HEK293 (cell line): ENCODE measurements at regions not wholly inside any gene's neighbourhood (a gene's known extent, or its start where the extent isn't known, plus 50 kb on each side); places are given as distances from the start of the nearest gene placed in this dataset.

Experiments
- CTCF ChIP-seq: fragments of 450-650 bp; formaldehyde crosslinking; IDR thresholded peaks from 2 replicates; pipeline ENCODE4 v1.5.1; 2016; ENCODE audit warnings: missing biosample characterization, missing genetic modification characterization
- FEZF1 ChIP-seq: fragments of 450-650 bp; formaldehyde crosslinking; IDR thresholded peaks from 2 replicates; pipeline ENCODE4 v1.5.1; 2016; ENCODE audit warnings: missing biosample characterization, missing genetic modification characterization
- GLI4 ChIP-seq: fragments of 450-650 bp; formaldehyde crosslinking; IDR thresholded peaks from 2 replicates; pipeline ENCODE4 v1.5.1; 2016; ENCODE audit warnings: missing biosample characterization, missing genetic modification characterization
- ZNF138 ChIP-seq: fragments of 450-650 bp; formaldehyde crosslinking; IDR thresholded peaks from 2 replicates; pipeline ENCODE4 v1.5.1; 2016; ENCODE audit warnings: missing biosample characterization, missing genetic modification characterization, borderline replicate concordance
- ZNF24 ChIP-seq: fragments of 450-650 bp; formaldehyde crosslinking; IDR thresholded peaks from 2 replicates; pipeline ENCODE4 v1.5.1; 2016; ENCODE audit warnings: missing biosample characterization, missing genetic modification characterization
- ZNF266 ChIP-seq: fragments of 450-650 bp; formaldehyde crosslinking; IDR thresholded peaks from 2 replicates; pipeline ENCODE4 v1.5.1; 2016; ENCODE audit warnings: missing biosample characterization, missing genetic modification characterization, low read depth
- ZNF354C ChIP-seq: fragments of 450-650 bp; formaldehyde crosslinking; IDR thresholded peaks from 2 replicates; pipeline ENCODE4 v1.5.1; 2016; ENCODE audit warnings: missing biosample characterization, missing genetic modification characterization, low read depth, borderline replicate concordance
- ZNF423 ChIP-seq: fragments of 450-650 bp; formaldehyde crosslinking; IDR thresholded peaks from 2 replicates; pipeline ENCODE4 v1.5.1; 2016; ENCODE audit warnings: missing biosample characterization, missing genetic modification characterization
- ZNF513 ChIP-seq: fragments of 450-650 bp; IDR thresholded peaks from 2 replicates; pipeline ENCODE4 v1.5.1; 2018; ENCODE audit warnings: missing biosample characterization, missing genetic modification characterization
- ZNF596 ChIP-seq: fragments of 450-650 bp; IDR thresholded peaks from 2 replicates; pipeline ENCODE4 v1.5.0; 2018; ENCODE audit warnings: missing biosample characterization, mild to moderate bottlenecking, missing genetic modification characterization, moderate library complexity

- TF ChIP-seq ZNF354C (tag by site-specific recombination): no peak
- TF ChIP-seq ZNF266 (tag by site-specific recombination): no peak
- TF ChIP-seq FEZF1: no peak
- no peak for TF ChIP-seq CTCF (tag by site-specific recombination)
- TF ChIP-seq GLI4 (tag by site-specific recombination): no peak
- TF ChIP-seq ZNF423 (tag by site-specific recombination): no peak
- no peak for TF ChIP-seq ZNF138 (tag by site-specific recombination)
- no peak for TF ChIP-seq ZNF596 (tag by site-specific recombination)
- TF ChIP-seq ZNF24: no peak
- no peak for TF ChIP-seq ZNF513 (tag by site-specific recombination)
Measured at GRCh38 chr15:62845241-62846126, 197.1 kb upstream of the TPM1 start.
